GM12873 (cell line): ENCODE measurements at regions not wholly inside any gene's neighbourhood (a gene's known extent, or its start where the extent isn't known, plus 50 kb on each side); places are given as distances from the start of the nearest gene placed in this dataset.

Source experiments
- CTCF ChIP-seq: IDR thresholded peaks from 2 replicates; pipeline ENCODE4 v1.5.1; 2012; ENCODE audit warnings: low read depth, mild to moderate bottlenecking, moderate library complexity, low read length, control low read depth; ENCODE audit not compliant: insufficient read depth; ENCODE audit errors: missing control alignments

GRCh38 chr4:112940336-112940735, 109.1 kb upstream of the ANK2 start:
- no peak for TF ChIP-seq CTCF

- no peak for TF ChIP-seq CTCF
Observed at GRCh38 chr4:112942077-112942476, 107.4 kb upstream of the ANK2 start.

GRCh38 chr4:112942997-112943396, 106.5 kb upstream of the ANK2 start:
- TF ChIP-seq CTCF, result no peak

- no peak for TF ChIP-seq CTCF
Observed at GRCh38 chr4:112944006-112944405, 105.4 kb upstream of the ANK2 start.

- TF ChIP-seq CTCF, result no peak
Observed at GRCh38 chr4:112946127-112946526, 103.3 kb upstream of the ANK2 start.

- no peak for TF ChIP-seq CTCF
Observed at GRCh38 chr4:112947616-112948015, 101.8 kb upstream of the ANK2 start.

GRCh38 chr4:112951362-112952312, 97.8 kb upstream of the ANK2 start:
- TF ChIP-seq CTCF, result peak; percentile 40
